ENCODE measurements at regions not wholly inside any gene's neighbourhood (a gene's known extent, or its start where the extent isn't known, plus 50 kb on each side); places are given as distances from the start of the nearest gene placed in this dataset.

DNA sequence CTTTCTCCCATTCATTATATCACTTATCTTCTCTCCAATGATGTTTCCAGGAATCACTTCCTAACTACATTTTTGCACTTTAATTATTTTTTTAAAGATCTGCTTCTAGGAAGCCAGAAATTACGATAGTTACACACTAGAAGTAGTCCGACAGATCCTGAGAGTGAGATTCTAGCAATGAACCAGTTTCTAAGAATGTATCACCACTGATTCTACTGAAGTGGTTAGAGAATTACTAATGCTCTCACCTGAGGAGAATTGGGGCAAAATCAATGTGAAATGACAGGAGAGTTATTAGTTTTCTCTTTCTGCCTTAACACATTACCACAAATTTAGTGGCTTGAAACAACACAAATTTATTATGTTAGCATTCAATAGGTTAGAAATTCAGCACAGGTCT lies 241.2 kb downstream of the CASP12 start:
- no peaks in the 10 kb centered on the region for H3K36me3 ChIP-seq (ENCODE audit: insufficient read depth, insufficient read length, low read length)

DNA sequence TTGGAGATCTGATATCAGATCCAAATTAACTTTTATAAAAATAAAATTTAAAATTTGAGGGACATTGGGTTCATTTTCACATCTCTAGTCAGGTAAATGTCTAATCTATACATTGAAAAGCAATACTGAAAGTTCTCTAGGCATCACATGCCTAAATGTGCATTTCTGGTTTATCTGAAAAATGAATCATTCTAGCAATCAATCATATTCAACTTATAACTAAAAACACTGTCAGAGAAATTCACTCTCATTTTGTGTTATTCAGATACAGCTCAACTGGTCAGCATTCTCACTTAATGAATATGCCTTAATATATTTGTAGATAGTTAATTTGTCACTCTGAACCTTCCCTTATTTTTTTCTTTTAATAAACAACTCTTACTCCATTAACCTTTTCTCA lies 243.2 kb downstream of the CASP12 start:
- Histone ChIP-seq H3K36me3 (ENCODE audit: insufficient read depth, insufficient read length, low read length) (no peaks in the 10 kb centered on the region), H3K9ac (ENCODE audit: insufficient read length, low read depth) (no peak overlapping the region), H3K27me3 (ENCODE audit: insufficient read depth, insufficient read length) (no peaks in the 10 kb centered on the region), H3K9me3 (ENCODE audit: insufficient read depth, low read length) (peaks cover 6% of the 10 kb centered on the region; the same call in 1 of the 2 replicates), H3K4me1 (ENCODE audit: insufficient read depth, insufficient read length) (no peaks in the 10 kb centered on the region), H3K4me3 (ENCODE audit: insufficient read length, low read depth) (no peak overlapping the region)
- TF ChIP-seq ZNF274 (IDR thresholded peaks at IDR 0.05; ENCODE audit: low read depth, low read length), result no peak
- TF ChIP-seq YY1 (IDR thresholded peaks at IDR 0.05; ENCODE audit: insufficient read depth, insufficient read length), result no peak
- no peak for TF ChIP-seq SUZ12 (IDR thresholded peaks at IDR 0.05; ENCODE audit: extremely low read depth, insufficient read depth, insufficient read length)
- DNase-seq (ENCODE audit: low read depth, low spot score), result no peak

More for the DNA sequence above, 241.2 kb downstream of the CASP12 start:
- no peak for DNase-seq (ENCODE audit: low read depth, low spot score)
- TF ChIP-seq ZNF274 (IDR thresholded peaks at IDR 0.05; ENCODE audit: low read depth, low read length) (no peak), SUZ12 (IDR thresholded peaks at IDR 0.05; ENCODE audit: extremely low read depth, insufficient read depth, insufficient read length) (no peak), YY1 (IDR thresholded peaks at IDR 0.05; ENCODE audit: insufficient read depth, insufficient read length) (no peak)
- H3K27me3 ChIP-seq (ENCODE audit: insufficient read depth, insufficient read length), result no peaks in the 10 kb centered on the region
- H3K9me3 ChIP-seq (ENCODE audit: insufficient read depth, low read length), result no peaks in the 10 kb centered on the region
- H3K4me1 ChIP-seq (ENCODE audit: insufficient read depth, insufficient read length), result no peaks in the 10 kb centered on the region
- no peak overlapping the region for H3K9ac ChIP-seq (ENCODE audit: insufficient read length, low read depth)
- no peak overlapping the region for H3K4me3 ChIP-seq (ENCODE audit: insufficient read length, low read depth)

DNA sequence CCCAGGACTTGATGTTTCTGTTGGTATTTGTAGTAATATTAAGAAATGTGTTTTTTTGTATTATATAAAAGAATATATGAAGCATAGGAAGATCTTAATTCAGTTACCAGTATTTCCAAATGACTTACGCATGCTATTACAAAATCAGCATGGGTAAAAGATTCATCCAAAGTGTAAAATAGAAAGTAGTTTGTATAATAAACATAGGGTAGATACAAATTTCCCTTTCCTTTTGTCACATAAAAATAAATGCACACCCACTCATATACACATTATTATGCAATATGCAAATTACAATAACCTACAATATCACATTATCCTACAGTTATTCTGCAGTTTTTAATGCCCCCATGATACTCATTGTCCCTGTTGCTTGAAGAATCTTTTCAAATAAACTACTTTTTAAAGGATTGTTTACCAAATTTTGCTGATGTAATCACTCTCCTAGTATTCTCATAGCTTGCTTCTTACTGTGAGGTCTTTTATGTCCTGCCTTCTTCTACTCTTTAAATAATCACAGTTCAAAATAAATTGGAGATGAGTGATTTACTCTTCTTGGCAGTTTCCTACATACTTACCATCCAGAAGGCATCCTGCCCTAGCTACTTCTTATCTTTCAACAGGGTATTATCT lies 244.0 kb downstream of the CASP12 start:
- TF ChIP-seq ZNF274 (IDR thresholded peaks at IDR 0.05; ENCODE audit: low read depth, low read length) (no peak), SUZ12 (IDR thresholded peaks at IDR 0.05; ENCODE audit: extremely low read depth, insufficient read depth, insufficient read length) (no peak), YY1 (IDR thresholded peaks at IDR 0.05; ENCODE audit: insufficient read depth, insufficient read length) (no peak)
- Histone ChIP-seq H3K9me3 (ENCODE audit: insufficient read depth, low read length) (peaks cover 8% of the 10 kb centered on the region; the same call in 1 of the 2 replicates), H3K36me3 (ENCODE audit: insufficient read depth, insufficient read length, low read length) (no peaks in the 10 kb centered on the region), H3K4me1 (ENCODE audit: insufficient read depth, insufficient read length) (no peaks in the 10 kb centered on the region), H3K4me3 (ENCODE audit: insufficient read length, low read depth) (no peak overlapping the region), H3K9ac (ENCODE audit: insufficient read length, low read depth) (no peak overlapping the region), H3K27me3 (ENCODE audit: insufficient read depth, insufficient read length) (no peaks in the 10 kb centered on the region)
- no peak for DNase-seq (ENCODE audit: low read depth, low spot score)

DNA sequence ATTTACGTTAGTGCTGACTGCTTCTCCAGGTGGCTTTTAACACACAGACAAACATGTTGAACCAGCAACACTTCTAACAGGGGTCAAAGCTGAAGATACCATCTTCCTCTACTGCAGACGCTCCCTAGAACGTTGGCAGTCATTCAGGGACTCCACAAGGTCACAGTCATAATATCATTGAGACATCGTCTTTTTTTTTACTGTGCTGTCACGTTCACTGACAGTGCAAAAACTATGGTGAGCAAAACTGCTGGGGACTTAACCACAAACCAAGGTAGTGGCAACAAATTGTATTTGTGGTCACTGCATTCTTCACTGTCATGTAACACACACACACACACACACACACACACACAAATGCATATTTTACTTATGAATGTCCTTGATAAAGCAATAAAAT lies 244.9 kb downstream of the CASP12 start:
- H3K9ac ChIP-seq (ENCODE audit: insufficient read length, low read depth), result no peak overlapping the region

DNA sequence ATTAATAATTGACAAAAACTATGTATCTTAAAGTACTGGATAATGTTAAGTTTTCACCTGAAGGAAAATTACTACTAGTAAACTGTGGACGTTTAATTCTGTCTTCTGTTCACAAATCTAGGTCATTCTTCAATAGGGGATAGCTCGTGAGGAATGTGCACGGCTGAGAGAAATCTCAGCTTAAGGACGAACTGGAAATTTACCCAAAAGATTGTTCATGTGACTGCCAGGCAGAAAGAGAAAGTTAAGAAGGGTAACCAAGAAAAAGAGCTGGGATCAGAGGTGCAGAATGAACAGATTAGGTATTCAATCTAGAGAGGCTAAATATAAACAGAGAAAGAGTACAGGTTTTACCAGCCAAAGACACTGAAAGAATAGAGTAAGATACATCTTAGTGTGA lies 245.3 kb downstream of the CASP12 start:
- Histone ChIP-seq H3K4me1 (ENCODE audit: insufficient read depth, insufficient read length) (no peaks in the 10 kb centered on the region), H3K9me3 (ENCODE audit: insufficient read depth, low read length) (peaks cover 8% of the 10 kb centered on the region; the same call in 1 of the 2 replicates), H3K36me3 (ENCODE audit: insufficient read depth, insufficient read length, low read length) (no peaks in the 10 kb centered on the region), H3K4me3 (ENCODE audit: insufficient read length, low read depth) (no peak overlapping the region), H3K27me3 (ENCODE audit: insufficient read depth, insufficient read length) (no peaks in the 10 kb centered on the region), H3K9ac (ENCODE audit: insufficient read length, low read depth) (no peak overlapping the region)
- TF ChIP-seq ZNF274 (IDR thresholded peaks at IDR 0.05; ENCODE audit: low read depth, low read length), result no peak
- no peak for TF ChIP-seq SUZ12 (IDR thresholded peaks at IDR 0.05; ENCODE audit: extremely low read depth, insufficient read depth, insufficient read length)
- DNase-seq (ENCODE audit: low read depth, low spot score), result no peak

More for the DNA sequence above, 244.9 kb downstream of the CASP12 start:
- no peaks in the 10 kb centered on the region for H3K27me3 ChIP-seq (ENCODE audit: insufficient read depth, insufficient read length)
- no peak for DNase-seq (ENCODE audit: low read depth, low spot score)
- H3K9me3 ChIP-seq (ENCODE audit: insufficient read depth, low read length), result peaks cover 8% of the 10 kb centered on the region; the same call in 1 of the 2 replicates
- TF ChIP-seq ZNF274 (IDR thresholded peaks at IDR 0.05; ENCODE audit: low read depth, low read length) (no peak), SUZ12 (IDR thresholded peaks at IDR 0.05; ENCODE audit: extremely low read depth, insufficient read depth, insufficient read length) (no peak), YY1 (IDR thresholded peaks at IDR 0.05; ENCODE audit: insufficient read depth, insufficient read length) (no peak)
- no peak overlapping the region for H3K4me3 ChIP-seq (ENCODE audit: insufficient read length, low read depth)
- no peaks in the 10 kb centered on the region for H3K4me1 ChIP-seq (ENCODE audit: insufficient read depth, insufficient read length)
- H3K36me3 ChIP-seq (ENCODE audit: insufficient read depth, insufficient read length, low read length), result no peaks in the 10 kb centered on the region

DNA sequence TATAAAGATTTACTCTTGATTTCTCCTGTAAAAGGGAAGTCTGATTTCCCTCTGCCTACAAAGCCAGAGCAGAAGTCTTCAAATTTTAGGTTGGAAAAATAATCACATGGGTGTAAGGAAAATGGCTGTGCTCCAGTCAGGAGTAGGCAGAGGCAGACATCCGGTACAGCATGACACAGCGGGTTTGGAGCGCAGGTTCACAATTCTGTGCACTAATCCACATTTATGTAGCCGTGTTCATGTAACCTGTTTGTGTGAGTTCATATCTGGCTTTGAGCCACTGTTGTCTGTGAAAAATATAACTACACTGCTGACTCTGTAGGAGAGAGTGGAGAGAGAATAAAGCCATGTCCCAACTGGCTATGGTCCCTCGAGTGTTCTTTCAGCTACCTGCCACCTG lies 248.0 kb downstream of the CASP12 start:
- Histone ChIP-seq H3K4me3 (ENCODE audit: insufficient read length, low read depth) (no peak overlapping the region), H3K4me1 (ENCODE audit: insufficient read depth, insufficient read length) (no peaks in the 10 kb centered on the region), H3K9me3 (ENCODE audit: insufficient read depth, low read length) (peaks cover 8% of the 10 kb centered on the region; the same call in 1 of the 2 replicates), H3K36me3 (ENCODE audit: insufficient read depth, insufficient read length, low read length) (no peaks in the 10 kb centered on the region), H3K9ac (ENCODE audit: insufficient read length, low read depth) (no peak overlapping the region), H3K27me3 (ENCODE audit: insufficient read depth, insufficient read length) (no peaks in the 10 kb centered on the region)
- TF ChIP-seq SUZ12 (IDR thresholded peaks at IDR 0.05; ENCODE audit: extremely low read depth, insufficient read depth, insufficient read length), result no peak
- TF ChIP-seq YY1 (IDR thresholded peaks at IDR 0.05; ENCODE audit: insufficient read depth, insufficient read length), result no peak
- no peak for TF ChIP-seq ZNF274 (IDR thresholded peaks at IDR 0.05; ENCODE audit: low read depth, low read length)
- DNase-seq (ENCODE audit: low read depth, low spot score), result peak; percentile 16

DNA sequence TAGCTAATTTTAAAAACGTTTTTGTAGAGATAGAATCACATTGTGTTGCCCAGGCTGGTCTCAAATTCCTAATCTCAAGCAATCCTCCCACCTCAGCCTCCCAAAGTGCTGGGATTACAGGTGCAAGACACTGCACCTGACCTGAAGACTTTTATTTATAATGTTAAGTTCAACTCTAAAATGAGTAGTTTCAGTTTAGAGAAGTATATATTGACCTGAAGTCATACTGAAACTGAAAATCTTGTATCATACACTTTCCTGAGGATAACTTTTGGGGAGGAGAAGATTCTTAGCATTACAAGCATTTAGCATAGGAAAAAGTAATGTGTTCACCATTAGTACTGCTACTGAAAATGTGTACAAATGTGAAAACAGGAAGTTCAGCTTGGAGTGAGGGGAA lies 249.3 kb downstream of the CASP12 start:
- Histone ChIP-seq H3K4me3 (ENCODE audit: insufficient read length, low read depth) (no peak overlapping the region), H3K27me3 (ENCODE audit: insufficient read depth, insufficient read length) (no peaks in the 10 kb centered on the region), H3K9me3 (ENCODE audit: insufficient read depth, low read length) (peaks cover 8% of the 10 kb centered on the region; the same call in 1 of the 2 replicates), H3K4me1 (ENCODE audit: insufficient read depth, insufficient read length) (no peaks in the 10 kb centered on the region), H3K9ac (ENCODE audit: insufficient read length, low read depth) (no peak overlapping the region), H3K36me3 (ENCODE audit: insufficient read depth, insufficient read length, low read length) (no peaks in the 10 kb centered on the region)
- no peak for TF ChIP-seq ZNF274 (IDR thresholded peaks at IDR 0.05; ENCODE audit: low read depth, low read length)
- no peak for TF ChIP-seq YY1 (IDR thresholded peaks at IDR 0.05; ENCODE audit: insufficient read depth, insufficient read length)
- no peak for TF ChIP-seq SUZ12 (IDR thresholded peaks at IDR 0.05; ENCODE audit: extremely low read depth, insufficient read depth, insufficient read length)
- DNase-seq (ENCODE audit: low read depth, low spot score), result no peak
